Muscle of arm (tissue), 1 donor: ENCODE measurements at regions not wholly inside any gene's neighbourhood (a gene's known extent, or its start where the extent isn't known, plus 50 kb on each side); places are given as distances from the start of the nearest gene placed in this dataset.
"Not testable (repeated sequence)": the region's sequence is repeated elsewhere in the genome, so short reads cannot be mapped to it uniquely, and the experiment has no call there.

Experiments
- DNase-seq: peaks from one replicate; pipeline ENCODE4 v3.0.0-alpha.2; 2013

GRCh38 chrX:109782994-109783700 lies 50.1 kb upstream of the ACSL4 start:
- DNase-seq = no peak

GRCh38 chrX:109783701-109784079 lies 50.6 kb upstream of the ACSL4 start:
- no peak for DNase-seq

- DNase-seq = no peak
These were observed 52.0 kb upstream of the ACSL4 start for GRCh38 chrX:109785053-109785452.

GRCh38 chrX:109790511-109790910 lies 57.5 kb upstream of the ACSL4 start:
- DNase-seq = not testable (repeated sequence)

GRCh38 chrX:109793191-109793590 lies 60.1 kb upstream of the ACSL4 start:
- no peak for DNase-seq

GRCh38 chrX:109795682-109796081 lies 62.6 kb upstream of the ACSL4 start:
- no peak for DNase-seq

GRCh38 chrX:109797311-109797975 lies 64.4 kb upstream of the ACSL4 start:
- no peak for DNase-seq

GRCh38 chrX:109812236-109812635 lies 79.2 kb upstream of the ACSL4 start:
- no peak for DNase-seq

GRCh38 chrX:109813236-109813635 lies 80.2 kb upstream of the ACSL4 start:
- no peak for DNase-seq

- no peak for DNase-seq
These were observed 85.9 kb upstream of the ACSL4 start for GRCh38 chrX:109818976-109819375.

GRCh38 chrX:109822861-109823260 lies 89.8 kb upstream of the ACSL4 start:
- DNase-seq = no peak

- no peak for DNase-seq
These were observed 94.1 kb upstream of the ACSL4 start for GRCh38 chrX:109826954-109827708.

- DNase-seq = no peak
These were observed 94.7 kb upstream of the ACSL4 start for GRCh38 chrX:109827772-109828171.

- DNase-seq = no peak
These were observed 97.2 kb upstream of the ACSL4 start for GRCh38 chrX:109830157-109830703.

GRCh38 chrX:109830704-109831206 lies 97.7 kb upstream of the ACSL4 start:
- DNase-seq = no peak

GRCh38 chrX:109831326-109831985 lies 98.4 kb upstream of the ACSL4 start:
- DNase-seq = no peak

GRCh38 chrX:109839694-109840567 lies 106.9 kb upstream of the ACSL4 start:
- DNase-seq = no peak

- no peak for DNase-seq
These were observed 107.5 kb upstream of the ACSL4 start for GRCh38 chrX:109840585-109840984.

GRCh38 chrX:109841257-109841656 lies 108.2 kb upstream of the ACSL4 start:
- no peak for DNase-seq

GRCh38 chrX:109841869-109842579 lies 109.0 kb upstream of the ACSL4 start:
- DNase-seq = no peak
